Retinal pigment epithelial cell (primary cell): ENCODE measurements at regions not wholly inside any gene's neighbourhood (a gene's known extent, or its start where the extent isn't known, plus 50 kb on each side); places are given as distances from the start of the nearest gene placed in this dataset.
"Not testable (repeated sequence)": the region's sequence is repeated elsewhere in the genome, so short reads cannot be mapped to it uniquely, and the experiment has no call there.

Experiments used
- DNase-seq: peaks from one replicate; pipeline ENCODE4 v3.0.0-alpha.2; 2010; ENCODE audit warnings: low read depth
- H3K4me3 ChIP-seq: 2 replicates; pipeline ENCODE4 v1.5.1; 2011; ENCODE audit warnings: mild to moderate bottlenecking, low read length, control low read depth, moderate library complexity
- CTCF ChIP-seq: conservative IDR thresholded peaks from 2 replicates; pipeline ENCODE4 v1.5.1; 2011; ENCODE audit warnings: low read depth, low read length, control low read depth, inconsistent platforms

- no peak for DNase-seq
- no peak for TF ChIP-seq CTCF
- no peak overlapping the region for H3K4me3 ChIP-seq
Observed at GRCh38 chr21:43289966-43290365, 121.2 kb downstream of the CRYAA start.

GRCh38 chr21:43289442-43289841 is 120.6 kb downstream of the CRYAA start:
- no peak overlapping the region for H3K4me3 ChIP-seq
- TF ChIP-seq CTCF, result no peak
- no peak for DNase-seq

DNA sequence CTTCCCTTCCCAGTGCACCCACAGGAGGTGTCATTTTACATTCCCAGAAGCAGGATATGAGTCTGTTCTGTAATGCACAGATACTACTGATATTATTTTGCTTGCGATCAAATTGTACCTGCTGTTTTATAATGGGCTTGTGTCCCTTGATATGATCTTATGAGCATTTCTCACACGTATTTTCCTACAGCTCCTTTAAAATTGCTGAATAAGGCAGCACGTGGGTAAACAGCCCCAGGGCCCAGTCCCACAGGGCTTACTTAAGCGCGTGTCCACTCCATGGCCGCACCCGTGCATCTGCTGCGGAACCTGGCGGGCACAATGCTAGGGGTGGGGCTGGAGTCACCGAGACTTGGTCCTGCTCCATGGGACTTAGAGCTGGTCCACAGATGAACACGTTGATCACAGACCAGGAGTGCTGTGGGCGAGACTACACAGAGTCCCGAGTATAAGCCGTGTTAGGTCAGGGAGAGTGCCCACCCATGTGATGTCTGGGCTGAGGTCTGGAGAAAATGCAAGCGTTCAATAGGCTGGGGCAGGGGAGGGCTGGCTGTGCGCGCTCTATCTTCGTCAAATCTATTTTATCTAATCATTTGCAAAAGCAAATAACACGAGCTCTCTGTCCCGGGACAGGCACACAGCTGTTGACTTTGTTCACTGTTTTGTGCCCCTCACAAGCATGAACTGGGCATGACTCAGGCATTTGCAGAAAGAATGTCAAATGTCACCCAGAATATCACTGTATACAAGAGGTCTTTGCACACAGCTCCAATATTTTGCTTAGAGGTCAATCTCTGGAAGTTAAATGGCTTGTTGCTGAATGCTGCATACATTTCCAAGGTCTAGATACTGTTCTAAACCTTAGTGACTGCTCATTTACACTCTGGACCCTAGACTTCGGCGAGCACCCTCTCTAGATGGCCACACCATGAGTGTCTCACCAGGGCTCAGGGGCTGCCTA is 119.3 kb downstream of the CRYAA start:
- DNase-seq, result peak; percentile 13
- no peak overlapping the region for H3K4me3 ChIP-seq
- no peak for TF ChIP-seq CTCF

- no peak for DNase-seq
- TF ChIP-seq CTCF, result no peak
- H3K4me3 ChIP-seq, result no peak overlapping the region
Observed at GRCh38 chr21:43287111-43287760, 118.4 kb downstream of the CRYAA start.

- H3K4me3 ChIP-seq, result no peak overlapping the region
- DNase-seq, result no peak
- no peak for TF ChIP-seq CTCF
Observed at GRCh38 chr21:43286196-43286595, 117.4 kb downstream of the CRYAA start.

GRCh38 chr21:43284700-43285099 is 115.9 kb downstream of the CRYAA start:
- TF ChIP-seq CTCF, result no peak
- no peak for DNase-seq
- no peak overlapping the region for H3K4me3 ChIP-seq

- no peak overlapping the region for H3K4me3 ChIP-seq
- TF ChIP-seq CTCF, result no peak
Observed at GRCh38 chr21:43284238-43284637, 115.4 kb downstream of the CRYAA start.

GRCh38 chr21:43283925-43284221 is 115.1 kb downstream of the CRYAA start:
- not testable (repeated sequence) for H3K4me3 ChIP-seq, DNase-seq

More at GRCh38 chr21:43284238-43284637, 115.4 kb downstream of the CRYAA start:
- DNase-seq, result no peak
